Brain pericyte (primary cell): ENCODE measurements at regions not wholly inside any gene's neighbourhood (a gene's known extent, or its start where the extent isn't known, plus 50 kb on each side); places are given as distances from the start of the nearest gene placed in this dataset.

Source experiments
- DNase-seq: peaks from one replicate; pipeline ENCODE4 v3.0.0-alpha.2; 2012; ENCODE audit warnings: low read depth, low spot score

DNA sequence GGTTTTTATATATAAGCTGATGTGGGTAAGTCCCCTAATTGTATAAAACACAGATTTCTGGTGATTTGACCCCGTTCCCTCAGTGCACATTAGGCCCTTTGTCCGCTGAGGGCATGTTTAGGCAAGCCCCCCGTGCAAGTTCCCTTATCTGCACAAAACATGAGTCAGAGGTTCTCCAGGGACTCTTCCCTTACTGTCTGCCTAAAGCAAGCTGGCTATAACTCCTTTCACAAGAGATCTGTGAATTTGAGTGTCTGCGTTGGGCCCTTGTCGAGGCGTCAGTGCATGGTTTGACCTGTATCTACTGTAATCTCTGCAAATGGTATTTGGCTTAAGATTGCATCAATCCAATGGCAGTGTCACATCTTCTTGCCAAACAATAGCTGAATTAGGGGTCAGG, 712.8 kb downstream of the CDH8 start:
- DNase-seq: no peak

DNA sequence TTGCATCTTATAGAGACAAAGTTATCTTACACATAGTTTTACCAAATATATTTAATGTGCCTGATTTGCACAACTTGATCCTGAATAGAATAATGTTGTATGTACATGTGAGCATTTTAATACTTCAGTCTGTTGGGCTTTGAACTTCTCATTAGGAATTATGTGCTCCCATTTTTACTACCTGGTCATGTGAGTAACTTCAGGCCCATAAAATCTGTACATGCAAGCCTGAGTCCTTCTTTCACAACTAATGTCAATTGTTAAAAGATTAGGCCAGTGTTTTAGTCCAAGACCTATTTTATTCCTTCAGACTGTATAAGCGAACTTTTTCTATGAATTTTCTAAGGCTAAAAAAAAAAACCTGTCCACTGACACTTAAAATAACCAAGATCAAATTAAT, 715.4 kb downstream of the CDH8 start:
- no peak for DNase-seq

DNA sequence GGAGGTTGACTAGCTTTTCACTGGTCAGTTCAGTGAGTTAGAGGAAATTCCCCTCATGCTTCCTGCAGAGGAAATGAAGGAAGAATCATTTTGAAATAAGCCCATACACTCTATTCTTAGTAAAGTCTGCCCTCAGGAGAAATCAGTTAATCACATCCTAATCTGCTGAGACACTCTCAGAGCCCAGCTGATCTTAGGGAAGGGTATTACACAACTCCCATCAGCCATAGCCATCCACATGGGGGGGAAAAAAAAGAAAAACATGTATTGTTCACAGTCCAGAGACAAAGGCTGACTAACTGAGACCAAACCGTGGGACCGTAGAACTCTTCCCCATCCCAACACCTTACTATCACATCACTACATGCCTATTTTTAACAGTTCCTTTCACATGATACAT, 722.3 kb downstream of the CDH8 start:
- no peak for DNase-seq

GRCh38 chr16:61309386-61309785, 726.9 kb downstream of the CDH8 start:
- no peak for DNase-seq

GRCh38 chr16:61306204-61306603, 730.0 kb downstream of the CDH8 start:
- no peak for DNase-seq

- DNase-seq: no peak
These were observed 739.4 kb downstream of the CDH8 start for GRCh38 chr16:61296814-61297213.

DNA sequence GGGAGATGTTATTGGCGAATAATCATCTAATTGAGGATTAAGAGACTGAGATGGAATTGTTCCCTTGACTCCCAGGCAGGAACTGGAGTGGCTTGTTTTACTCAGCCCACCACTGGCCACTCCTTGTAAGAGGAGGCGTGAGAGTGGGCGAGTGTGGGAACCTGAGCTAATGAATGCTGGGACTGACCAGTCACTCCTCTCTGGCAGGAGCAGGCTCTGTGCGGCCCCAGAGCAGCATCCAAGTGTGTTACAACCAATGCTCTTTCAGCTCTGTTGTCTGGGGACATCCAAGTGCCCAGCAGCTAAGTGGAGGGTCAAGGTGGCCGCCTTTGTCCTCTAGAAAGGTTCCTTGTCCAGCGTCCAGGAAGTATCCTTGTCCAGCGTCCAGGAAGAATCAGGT, 739.9 kb downstream of the CDH8 start:
- no peak for DNase-seq

- DNase-seq: no peak
These were observed 740.9 kb downstream of the CDH8 start for GRCh38 chr16:61295311-61295710.

DNA sequence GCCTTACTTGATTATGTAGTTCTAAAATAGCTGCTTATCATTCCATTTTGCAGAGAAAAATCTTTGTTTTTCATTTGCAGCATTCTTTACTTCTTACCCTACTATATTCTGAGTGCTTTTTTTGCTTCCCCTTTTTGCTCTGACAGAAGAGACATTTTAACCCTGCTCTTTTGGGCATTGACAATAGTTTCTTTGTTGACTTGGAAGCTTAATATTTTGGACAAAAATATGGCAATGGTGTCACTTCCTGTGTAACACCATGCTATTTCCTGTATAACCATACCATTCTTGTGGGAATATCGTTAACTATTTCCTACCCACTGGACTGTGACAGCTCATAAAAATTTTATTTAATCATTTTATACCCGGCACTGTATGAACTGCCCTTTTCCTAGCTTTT, 747.1 kb downstream of the CDH8 start:
- DNase-seq: no peak

DNA sequence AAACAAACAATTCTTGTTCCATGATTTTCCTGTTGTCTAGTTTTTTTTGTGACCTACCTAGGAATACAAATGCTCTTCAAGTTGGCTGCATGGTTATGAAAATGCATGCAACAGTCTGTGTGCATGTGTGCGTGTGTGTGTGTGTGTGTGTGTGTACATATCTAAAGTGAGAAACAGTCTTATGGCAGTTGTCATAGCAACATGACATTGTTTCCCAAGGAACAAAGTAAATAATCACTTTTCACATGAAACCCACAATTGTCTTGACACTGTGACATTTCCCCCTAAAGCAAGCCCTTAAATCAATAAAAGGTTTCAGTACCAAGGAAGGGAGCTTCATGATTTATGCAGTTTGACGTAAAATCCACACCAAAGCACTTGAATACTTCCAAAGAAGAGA, 758.4 kb downstream of the CDH8 start:
- no peak for DNase-seq

DNA sequence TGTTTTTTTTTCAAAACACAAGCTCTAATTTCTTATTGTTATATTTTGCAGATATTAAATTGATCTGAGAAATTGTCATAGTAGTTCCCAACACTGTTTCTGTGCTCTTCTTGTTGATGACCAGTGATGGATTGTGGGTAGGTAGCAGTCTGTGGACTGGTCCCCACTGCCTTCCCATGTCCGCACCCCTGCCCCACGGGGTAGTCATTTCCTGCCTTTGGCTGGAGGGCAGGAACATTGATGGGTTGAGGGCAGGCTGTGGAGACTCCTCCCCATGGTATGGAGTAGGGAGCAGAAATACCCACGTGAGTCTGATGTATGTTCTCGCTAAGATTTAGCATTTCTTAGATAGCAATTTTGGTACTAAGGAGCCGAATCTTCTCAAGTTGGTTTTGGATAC, 762.0 kb downstream of the CDH8 start:
- no peak for DNase-seq

- no peak for DNase-seq
These were observed 765.5 kb downstream of the CDH8 start for GRCh38 chr16:61270726-61271125.

GRCh38 chr16:61263400-61263799, 772.8 kb downstream of the CDH8 start:
- no peak for DNase-seq

- no peak for DNase-seq
These were observed 774.9 kb downstream of the CDH8 start for GRCh38 chr16:61261315-61261714.

DNA sequence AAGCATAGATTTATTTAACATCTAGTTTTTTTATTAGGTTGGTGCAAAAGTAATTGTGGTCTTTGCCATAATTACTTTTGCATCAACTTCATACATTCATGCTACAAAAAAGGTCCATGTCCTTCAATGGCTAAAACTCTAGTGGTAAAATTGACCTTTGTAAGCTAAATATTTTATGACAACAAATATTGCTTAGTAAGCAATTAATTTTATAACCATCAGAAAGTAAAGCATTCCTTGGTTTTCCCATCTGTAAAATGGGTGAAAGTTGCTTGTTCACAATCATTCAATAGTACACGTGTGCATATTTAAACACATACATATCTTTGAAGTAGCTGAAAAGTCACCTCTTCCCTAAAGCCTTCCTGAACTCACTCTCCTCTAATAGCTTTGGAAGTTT, 789.6 kb downstream of the CDH8 start:
- no peak for DNase-seq

- no peak for DNase-seq
These were observed 792.3 kb downstream of the CDH8 start for GRCh38 chr16:61243954-61244353.

- DNase-seq: no peak
These were observed 798.3 kb downstream of the CDH8 start for GRCh38 chr16:61237884-61238485.

- DNase-seq: no peak
These were observed 802.5 kb downstream of the CDH8 start for GRCh38 chr16:61233713-61234112.

GRCh38 chr16:61228371-61228770, 807.9 kb downstream of the CDH8 start:
- DNase-seq: no peak

GRCh38 chr16:61215605-61216004, 820.6 kb downstream of the CDH8 start:
- DNase-seq: no peak

DNA sequence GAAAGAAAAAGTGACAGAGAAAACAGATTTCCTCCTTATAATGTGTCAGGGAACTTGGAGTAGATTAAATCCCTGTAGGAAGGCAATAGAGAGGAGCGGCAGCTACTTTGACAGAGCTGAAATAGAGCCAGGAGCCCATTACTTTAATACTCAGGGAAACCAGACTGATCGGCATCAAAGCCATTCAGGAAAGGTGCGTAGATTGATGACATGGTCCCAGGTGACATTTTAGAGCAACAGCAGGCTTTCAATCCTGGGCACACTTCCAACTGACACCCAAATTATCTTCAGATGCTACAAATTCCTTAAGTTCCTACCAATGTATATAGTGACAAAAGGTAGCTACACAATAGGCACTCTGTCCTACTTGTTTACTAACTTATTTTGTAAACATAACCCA, 821.5 kb downstream of the CDH8 start:
- no peak for DNase-seq

GRCh38 chr16:61210076-61210475, 826.2 kb downstream of the CDH8 start:
- no peak for DNase-seq

DNA sequence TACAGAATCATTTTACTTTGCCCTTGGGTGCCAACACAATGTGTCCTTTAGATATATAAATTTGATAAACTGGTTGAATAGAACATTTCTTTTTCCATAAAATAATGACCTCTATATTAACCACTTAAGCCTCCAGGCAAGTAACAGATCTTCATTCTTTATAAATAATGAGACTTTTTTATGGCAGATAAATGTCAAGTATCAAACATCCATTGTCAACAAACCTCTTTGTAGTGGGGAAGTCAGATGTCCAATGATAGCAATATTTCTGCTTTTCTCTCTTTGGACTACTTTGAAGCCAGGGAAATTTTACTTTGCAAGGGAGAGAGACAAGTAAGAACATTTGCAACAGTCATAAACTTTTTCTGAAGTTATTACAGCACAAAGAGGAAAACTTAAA, 841.2 kb downstream of the CDH8 start:
- no peak for DNase-seq

DNA sequence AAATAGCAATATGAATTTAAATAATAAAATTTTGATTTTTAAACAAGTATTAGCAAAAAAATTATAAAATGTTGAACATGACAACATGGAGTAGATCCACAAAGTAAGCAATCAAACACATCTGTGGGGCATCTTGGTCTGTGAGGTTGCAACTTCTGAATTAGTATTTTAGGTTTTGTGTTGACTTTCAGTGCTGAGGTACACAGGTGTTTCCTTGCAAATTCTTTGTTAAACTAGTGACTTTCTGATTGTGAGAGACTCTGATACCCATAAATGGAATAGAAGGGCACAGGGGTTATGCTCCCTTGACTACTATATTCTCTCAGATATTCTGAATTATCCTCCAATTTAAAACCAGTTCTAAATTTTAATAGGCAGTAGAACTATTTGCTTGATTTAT, 841.7 kb downstream of the CDH8 start:
- no peak for DNase-seq
